HL-60 (cell line): ENCODE measurements at regions not wholly inside any gene's neighbourhood (a gene's known extent, or its start where the extent isn't known, plus 50 kb on each side); places are given as distances from the start of the nearest gene placed in this dataset.
"Not testable (repeated sequence)": the region's sequence is repeated elsewhere in the genome, so short reads cannot be mapped to it uniquely, and the experiment has no call there.

ENCODE experiments used
- DNase-seq, 2 experiments: peaks; one replicate each; pipeline ENCODE4 v3.0.0-alpha.2; 2010 to 2020; ENCODE audit warnings: low read depth in 1 of 2, low spot score in 1 of 2
- H3K27ac ChIP-seq: fragments of 250-450 bp; sonication (Bioruptor Pico); replicated peaks from 2 replicates; pipeline ENCODE4 v1.5.1; 2020; ENCODE audit warnings: mild to moderate bottlenecking, moderate library complexity
- H3K27me3 ChIP-seq: fragments of 250-450 bp; sonication (Bioruptor Pico); 2 replicates; pipeline ENCODE4 v1.5.1; 2021; ENCODE audit warnings: mild to moderate bottlenecking, moderate library complexity; ENCODE audit not compliant: insufficient read depth, poor library complexity, severe bottlenecking
- H3K4me3 ChIP-seq: replicated peaks from 2 replicates; pipeline ENCODE4 v1.5.1; 2011; ENCODE audit warnings: mild to moderate bottlenecking, control low read depth, low read length; ENCODE audit not compliant: insufficient read depth
- CTCF ChIP-seq: IDR thresholded peaks from one replicate; pipeline ENCODE4 v1.5.1; 2011; ENCODE audit warnings: low read length, control low read depth, inconsistent platforms; ENCODE audit not compliant: insufficient read depth
- GABPA ChIP-seq: IDR thresholded peaks from 2 replicates; pipeline ENCODE4 v1.6.1; 2012; ENCODE audit warnings: low read depth
- POLR2AphosphoS5 ChIP-seq: IDR thresholded peaks from 2 replicates; pipeline ENCODE4 v1.6.1; 2012; ENCODE audit warnings: low read depth
- SPI1 ChIP-seq: IDR thresholded peaks from 2 replicates; pipeline ENCODE4 v1.6.1; 2012; ENCODE audit warnings: low read depth, mild to moderate bottlenecking, borderline replicate concordance
- TF ChIP-seq, protein P1 (sequence below): IDR thresholded peaks from 2 replicates; pipeline ENCODE4 v1.6.1; 2012; ENCODE audit warnings: low read depth; ENCODE audit not compliant: insufficient replicate concordance

DNA sequence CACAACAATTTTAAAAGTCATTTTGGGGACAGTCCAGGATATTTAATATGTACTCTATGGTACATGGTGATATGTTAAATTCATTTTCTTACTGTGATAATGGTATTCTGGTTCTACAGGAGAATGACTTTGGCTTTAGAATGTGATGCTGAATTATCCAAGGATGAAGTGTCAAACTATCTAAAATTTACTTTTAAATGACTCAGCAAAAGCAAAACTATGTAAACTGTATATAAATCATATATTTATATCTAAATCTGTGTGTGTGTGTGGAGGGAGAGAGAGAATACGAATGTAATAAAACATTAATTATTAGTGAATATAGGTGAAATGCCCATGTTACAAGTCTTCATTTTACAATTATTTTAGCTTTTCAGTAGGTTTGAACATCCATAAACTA lies 733.8 kb upstream of the CA10 start:
- Histone ChIP-seq H3K27ac (no peak overlapping the region), H3K4me3 (no peak overlapping the region), H3K27me3 (no peaks in the 10 kb centered on the region)
- no peak for TF ChIP-seq SPI1
- no peak for TF ChIP-seq POLR2AphosphoS5
- TF ChIP-seq GABPA: no peak
- DNase-seq: no peak

DNA sequence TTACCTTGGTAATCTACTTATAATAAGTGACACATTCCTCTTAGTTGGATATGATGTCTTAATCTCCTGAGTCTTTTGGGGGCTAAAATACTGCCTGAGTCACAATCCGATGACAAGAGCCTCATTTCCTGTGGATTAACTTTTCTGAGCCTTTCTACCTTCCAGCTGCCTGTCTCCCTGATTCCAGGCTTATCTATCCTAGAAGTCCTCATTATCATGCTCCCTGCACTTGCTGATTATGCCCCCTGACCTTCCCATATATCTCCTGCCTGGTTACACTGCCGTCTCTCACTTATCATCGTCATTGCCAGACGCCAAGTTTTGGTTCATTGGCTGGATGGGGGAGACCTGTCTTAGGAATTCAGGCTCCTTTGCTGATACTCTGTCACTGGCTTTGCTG lies 727.4 kb upstream of the CA10 start:
- no peak overlapping the region for H3K27ac ChIP-seq
- H3K4me3 ChIP-seq: no peak overlapping the region
- TF ChIP-seq CTCF: no peak
- TF ChIP-seq SPI1: no peak
- no peak for TF ChIP-seq POLR2AphosphoS5
- no peak for TF ChIP-seq GABPA
- TF ChIP-seq, protein P1, sequence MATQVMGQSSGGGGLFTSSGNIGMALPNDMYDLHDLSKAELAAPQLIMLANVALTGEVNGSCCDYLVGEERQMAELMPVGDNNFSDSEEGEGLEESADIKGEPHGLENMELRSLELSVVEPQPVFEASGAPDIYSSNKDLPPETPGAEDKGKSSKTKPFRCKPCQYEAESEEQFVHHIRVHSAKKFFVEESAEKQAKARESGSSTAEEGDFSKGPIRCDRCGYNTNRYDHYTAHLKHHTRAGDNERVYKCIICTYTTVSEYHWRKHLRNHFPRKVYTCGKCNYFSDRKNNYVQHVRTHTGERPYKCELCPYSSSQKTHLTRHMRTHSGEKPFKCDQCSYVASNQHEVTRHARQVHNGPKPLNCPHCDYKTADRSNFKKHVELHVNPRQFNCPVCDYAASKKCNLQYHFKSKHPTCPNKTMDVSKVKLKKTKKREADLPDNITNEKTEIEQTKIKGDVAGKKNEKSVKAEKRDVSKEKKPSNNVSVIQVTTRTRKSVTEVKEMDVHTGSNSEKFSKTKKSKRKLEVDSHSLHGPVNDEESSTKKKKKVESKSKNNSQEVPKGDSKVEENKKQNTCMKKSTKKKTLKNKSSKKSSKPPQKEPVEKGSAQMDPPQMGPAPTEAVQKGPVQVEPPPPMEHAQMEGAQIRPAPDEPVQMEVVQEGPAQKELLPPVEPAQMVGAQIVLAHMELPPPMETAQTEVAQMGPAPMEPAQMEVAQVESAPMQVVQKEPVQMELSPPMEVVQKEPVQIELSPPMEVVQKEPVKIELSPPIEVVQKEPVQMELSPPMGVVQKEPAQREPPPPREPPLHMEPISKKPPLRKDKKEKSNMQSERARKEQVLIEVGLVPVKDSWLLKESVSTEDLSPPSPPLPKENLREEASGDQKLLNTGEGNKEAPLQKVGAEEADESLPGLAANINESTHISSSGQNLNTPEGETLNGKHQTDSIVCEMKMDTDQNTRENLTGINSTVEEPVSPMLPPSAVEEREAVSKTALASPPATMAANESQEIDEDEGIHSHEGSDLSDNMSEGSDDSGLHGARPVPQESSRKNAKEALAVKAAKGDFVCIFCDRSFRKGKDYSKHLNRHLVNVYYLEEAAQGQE: no peak
- DNase-seq: no peak
- no peaks in the 10 kb centered on the region for H3K27me3 ChIP-seq

- not testable (repeated sequence) for H3K27me3 ChIP-seq, H3K27ac ChIP-seq, H3K4me3 ChIP-seq, DNase-seq
Observed at GRCh38 chr17:52883907-52884491, 725.5 kb upstream of the CA10 start.

- not testable (repeated sequence) for H3K27me3 ChIP-seq, H3K27ac ChIP-seq, H3K4me3 ChIP-seq, DNase-seq
Observed at GRCh38 chr17:52846767-52847166, 688.3 kb upstream of the CA10 start.

DNA sequence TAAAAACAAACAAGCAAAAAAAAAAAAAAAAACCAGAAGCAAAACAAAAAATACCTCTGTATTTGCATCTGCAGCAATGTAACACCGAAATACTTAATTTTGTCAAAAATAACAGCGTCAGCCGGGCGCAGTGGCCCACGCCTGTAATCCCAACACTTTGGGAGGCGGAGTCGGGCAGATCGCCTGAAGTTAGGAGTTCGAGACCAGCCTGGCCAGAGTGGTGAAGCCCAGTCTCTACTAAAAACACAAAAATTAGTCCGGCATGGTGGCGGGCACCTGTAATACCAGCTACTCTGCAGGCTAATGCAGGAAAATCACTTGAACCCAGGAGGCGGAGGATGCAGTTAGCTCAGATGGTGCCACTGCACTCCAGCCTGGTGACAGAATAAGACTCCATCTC lies 683.5 kb upstream of the CA10 start:
- no peaks in the 10 kb centered on the region for H3K27me3 ChIP-seq
- no peak overlapping the region for H3K4me3 ChIP-seq
- no peak for DNase-seq
- no peak overlapping the region for H3K27ac ChIP-seq
- TF ChIP-seq CTCF (no peak), POLR2AphosphoS5 (no peak), SPI1 (no peak), GABPA (no peak)
- TF ChIP-seq, protein P1: no peak
